K562 (cell line): ENCODE measurements at regions not wholly inside any gene's neighbourhood (a gene's known extent, or its start where the extent isn't known, plus 50 kb on each side); places are given as distances from the start of the nearest gene placed in this dataset.

Experiments
- NBN ChIP-seq: fragments of 450-650 bp; IDR thresholded peaks from 2 replicates; pipeline ENCODE4 v1.6.1; 2016; ENCODE audit warnings: low read depth, mild to moderate bottlenecking
- NFE2L1 ChIP-seq: fragments of 450-650 bp; IDR thresholded peaks from 2 replicates; pipeline ENCODE4 v1.6.1; 2016; ENCODE audit warnings: missing genetic modification characterization, low read depth, mild to moderate bottlenecking, missing compliant biosample characterization, moderate library complexity, borderline replicate concordance
- NR2F6 ChIP-seq: fragments of 450-650 bp; formaldehyde crosslinking; IDR thresholded peaks from 2 replicates; pipeline ENCODE4 v1.4.0; 2020; ENCODE audit warnings: mild to moderate bottlenecking
- PPARD ChIP-seq: fragments of 250-450 bp; sonication (Bioruptor Pico); IDR thresholded peaks from 2 replicates; pipeline ENCODE4 v1.8.0; 2022; ENCODE audit warnings: inconsistent platforms, mild to moderate bottlenecking, moderate library complexity
- RBM39 ChIP-seq: fragments of 200-400 bp; formaldehyde crosslinking; optimal IDR thresholded peaks from 2 replicates; pipeline ENCODE3; 2018; ENCODE audit warnings: low read depth, low read length
- SRF ChIP-seq, 2 experiments: fragments of 250-450, 450-650 bp in 1 of 2; sonication (Bioruptor Pico) in 1 of 2; sonication (generic) in 1 of 2; formaldehyde crosslinking; IDR thresholded peaks; 2 replicates each; pipeline versions ENCODE4 v1.5.0 to v1.5.1; 2020 to 2022; ENCODE audit warnings: mild to moderate bottlenecking in 1 of 2, missing genetic modification reagents in 1 of 2
- XRCC3 ChIP-seq: fragments of 450-650 bp; IDR thresholded peaks from 2 replicates; pipeline ENCODE4 v1.6.1; 2017; ENCODE audit warnings: mild to moderate bottlenecking, moderate library complexity
- ZC3H11A ChIP-seq: IDR thresholded peaks from 2 replicates; pipeline ENCODE4 v1.6.1; 2012; ENCODE audit warnings: low read depth, low read length, improper control_type of control experiment
- ZNF354B ChIP-seq: fragments of 250-450 bp; sonication (Bioruptor Pico); IDR thresholded peaks from 2 replicates; pipeline ENCODE4 v1.4.0; 2020
- TF ChIP-seq, protein P1 (sequence below): sonication (generic); formaldehyde crosslinking; IDR thresholded peaks from 2 replicates; pipeline ENCODE4 v1.8.0; 2022; ENCODE audit warnings: missing genetic modification reagents, mild to moderate bottlenecking, borderline replicate concordance
- TF ChIP-seq, protein P2 (sequence below): fragments of 250-450 bp; sonication (Bioruptor Pico); IDR thresholded peaks from 2 replicates; pipeline ENCODE4 v1.5.1; 2021; ENCODE audit warnings: mild to moderate bottlenecking
- TF ChIP-seq, protein P3 (sequence below), 2 experiments: fragments of 450-650 bp; conservative IDR thresholded peaks; 2 replicates each; pipeline ENCODE4 v1.6.1; 2017; ENCODE audit warnings: mild to moderate bottlenecking in 2 of 2, moderate library complexity in 2 of 2
- TF ChIP-seq, protein P4 (sequence below), 2 experiments: IDR thresholded peaks; 2 replicates each; pipeline ENCODE4 v1.6.1; 2012; ENCODE audit warnings: improper control_type of control experiment in 2 of 2, low read depth in 2 of 2, low read length in 2 of 2, borderline replicate concordance in 1 of 2
- TF ChIP-seq, protein P5 (sequence below): IDR thresholded peaks from 3 replicates; pipeline ENCODE4 v1.6.1; 2011; ENCODE audit warnings: borderline replicate concordance, mild to moderate bottlenecking, moderate library complexity; ENCODE audit not compliant: insufficient read length; ENCODE audit errors: extremely low read depth
- TF ChIP-seq, protein P6 (sequence below): fragments of 250-450 bp; sonication (Bioruptor Pico); IDR thresholded peaks from 2 replicates; pipeline ENCODE4 v1.8.0; 2021; ENCODE audit warnings: mild to moderate bottlenecking, moderate library complexity

DNA sequence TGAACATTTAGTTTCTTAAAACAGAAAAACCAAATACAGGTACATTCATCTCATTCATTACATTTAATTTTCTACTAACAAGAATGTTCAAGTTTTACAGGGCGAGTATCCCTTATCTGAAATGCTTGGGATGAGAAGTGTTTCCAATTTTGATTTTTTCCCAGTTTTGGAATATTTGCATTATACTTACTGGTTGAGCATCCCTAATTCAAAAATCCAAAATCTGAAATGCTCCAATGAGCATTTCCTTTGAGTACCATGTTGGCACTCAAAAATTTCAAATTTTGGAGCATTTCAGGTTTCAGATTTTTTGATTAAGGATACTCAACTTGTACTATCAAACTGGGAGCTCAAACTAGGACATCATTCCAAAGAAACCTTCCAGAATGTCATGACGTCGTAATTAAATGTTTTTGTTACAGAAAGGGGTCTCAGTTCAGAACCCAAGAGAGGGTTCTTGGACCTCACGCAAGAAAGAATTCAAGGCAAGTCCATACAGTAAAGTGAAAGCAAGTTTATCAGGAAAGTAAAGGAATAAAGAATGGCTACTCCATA lies 90.8 kb upstream of the PIK3CG start (continued):
- TF ChIP-seq, protein P1, sequence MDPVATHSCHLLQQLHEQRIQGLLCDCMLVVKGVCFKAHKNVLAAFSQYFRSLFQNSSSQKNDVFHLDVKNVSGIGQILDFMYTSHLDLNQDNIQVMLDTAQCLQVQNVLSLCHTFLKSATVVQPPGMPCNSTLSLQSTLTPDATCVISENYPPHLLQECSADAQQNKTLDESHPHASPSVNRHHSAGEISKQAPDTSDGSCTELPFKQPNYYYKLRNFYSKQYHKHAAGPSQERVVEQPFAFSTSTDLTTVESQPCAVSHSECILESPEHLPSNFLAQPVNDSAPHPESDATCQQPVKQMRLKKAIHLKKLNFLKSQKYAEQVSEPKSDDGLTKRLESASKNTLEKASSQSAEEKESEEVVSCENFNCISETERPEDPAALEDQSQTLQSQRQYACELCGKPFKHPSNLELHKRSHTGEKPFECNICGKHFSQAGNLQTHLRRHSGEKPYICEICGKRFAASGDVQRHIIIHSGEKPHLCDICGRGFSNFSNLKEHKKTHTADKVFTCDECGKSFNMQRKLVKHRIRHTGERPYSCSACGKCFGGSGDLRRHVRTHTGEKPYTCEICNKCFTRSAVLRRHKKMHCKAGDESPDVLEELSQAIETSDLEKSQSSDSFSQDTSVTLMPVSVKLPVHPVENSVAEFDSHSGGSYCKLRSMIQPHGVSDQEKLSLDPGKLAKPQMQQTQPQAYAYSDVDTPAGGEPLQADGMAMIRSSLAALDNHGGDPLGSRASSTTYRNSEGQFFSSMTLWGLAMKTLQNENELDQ, result no peak
- TF ChIP-seq, protein P2, sequence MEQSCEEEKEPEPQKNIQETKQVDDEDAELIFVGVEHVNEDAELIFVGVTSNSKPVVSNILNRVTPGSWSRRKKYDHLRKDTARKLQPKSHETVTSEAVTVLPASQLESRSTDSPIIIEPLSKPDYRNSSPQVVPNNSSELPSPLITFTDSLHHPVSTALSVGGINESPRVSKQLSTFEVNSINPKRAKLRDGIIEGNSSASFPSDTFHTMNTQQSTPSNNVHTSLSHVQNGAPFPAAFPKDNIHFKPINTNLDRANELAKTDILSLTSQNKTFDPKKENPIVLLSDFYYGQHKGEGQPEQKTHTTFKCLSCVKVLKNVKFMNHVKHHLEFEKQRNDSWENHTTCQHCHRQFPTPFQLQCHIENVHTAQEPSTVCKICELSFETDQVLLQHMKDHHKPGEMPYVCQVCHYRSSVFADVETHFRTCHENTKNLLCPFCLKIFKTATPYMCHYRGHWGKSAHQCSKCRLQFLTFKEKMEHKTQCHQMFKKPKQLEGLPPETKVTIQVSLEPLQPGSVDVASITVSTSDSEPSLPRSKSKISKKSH (CRISPR knock-in tag), result no peak
- no peak for TF ChIP-seq RBM39
- TF ChIP-seq, protein P3, sequence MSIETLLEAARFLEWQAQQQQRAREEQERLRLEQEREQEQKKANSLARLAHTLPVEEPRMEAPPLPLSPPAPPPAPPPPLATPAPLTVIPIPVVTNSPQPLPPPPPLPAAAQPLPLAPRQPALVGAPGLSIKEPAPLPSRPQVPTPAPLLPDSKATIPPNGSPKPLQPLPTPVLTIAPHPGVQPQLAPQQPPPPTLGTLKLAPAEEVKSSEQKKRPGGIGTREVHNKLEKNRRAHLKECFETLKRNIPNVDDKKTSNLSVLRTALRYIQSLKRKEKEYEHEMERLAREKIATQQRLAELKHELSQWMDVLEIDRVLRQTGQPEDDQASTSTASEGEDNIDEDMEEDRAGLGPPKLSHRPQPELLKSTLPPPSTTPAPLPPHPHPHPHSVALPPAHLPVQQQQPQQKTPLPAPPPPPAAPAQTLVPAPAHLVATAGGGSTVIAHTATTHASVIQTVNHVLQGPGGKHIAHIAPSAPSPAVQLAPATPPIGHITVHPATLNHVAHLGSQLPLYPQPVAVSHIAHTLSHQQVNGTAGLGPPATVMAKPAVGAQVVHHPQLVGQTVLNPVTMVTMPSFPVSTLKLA (conservative IDR thresholded peaks at IDR 0.05), result no peak
- no peak for TF ChIP-seq XRCC3
- TF ChIP-seq ZC3H11A, result no peak
- TF ChIP-seq, protein P4, sequence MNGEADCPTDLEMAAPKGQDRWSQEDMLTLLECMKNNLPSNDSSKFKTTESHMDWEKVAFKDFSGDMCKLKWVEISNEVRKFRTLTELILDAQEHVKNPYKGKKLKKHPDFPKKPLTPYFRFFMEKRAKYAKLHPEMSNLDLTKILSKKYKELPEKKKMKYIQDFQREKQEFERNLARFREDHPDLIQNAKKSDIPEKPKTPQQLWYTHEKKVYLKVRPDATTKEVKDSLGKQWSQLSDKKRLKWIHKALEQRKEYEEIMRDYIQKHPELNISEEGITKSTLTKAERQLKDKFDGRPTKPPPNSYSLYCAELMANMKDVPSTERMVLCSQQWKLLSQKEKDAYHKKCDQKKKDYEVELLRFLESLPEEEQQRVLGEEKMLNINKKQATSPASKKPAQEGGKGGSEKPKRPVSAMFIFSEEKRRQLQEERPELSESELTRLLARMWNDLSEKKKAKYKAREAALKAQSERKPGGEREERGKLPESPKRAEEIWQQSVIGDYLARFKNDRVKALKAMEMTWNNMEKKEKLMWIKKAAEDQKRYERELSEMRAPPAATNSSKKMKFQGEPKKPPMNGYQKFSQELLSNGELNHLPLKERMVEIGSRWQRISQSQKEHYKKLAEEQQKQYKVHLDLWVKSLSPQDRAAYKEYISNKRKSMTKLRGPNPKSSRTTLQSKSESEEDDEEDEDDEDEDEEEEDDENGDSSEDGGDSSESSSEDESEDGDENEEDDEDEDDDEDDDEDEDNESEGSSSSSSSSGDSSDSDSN (IDR thresholded peaks at IDR 0.05; ENCODE audit: borderline replicate concordance in 1 of 2, low read depth in 2 of 2, low read length in 2 of 2), result no peak
- TF ChIP-seq, protein P5, sequence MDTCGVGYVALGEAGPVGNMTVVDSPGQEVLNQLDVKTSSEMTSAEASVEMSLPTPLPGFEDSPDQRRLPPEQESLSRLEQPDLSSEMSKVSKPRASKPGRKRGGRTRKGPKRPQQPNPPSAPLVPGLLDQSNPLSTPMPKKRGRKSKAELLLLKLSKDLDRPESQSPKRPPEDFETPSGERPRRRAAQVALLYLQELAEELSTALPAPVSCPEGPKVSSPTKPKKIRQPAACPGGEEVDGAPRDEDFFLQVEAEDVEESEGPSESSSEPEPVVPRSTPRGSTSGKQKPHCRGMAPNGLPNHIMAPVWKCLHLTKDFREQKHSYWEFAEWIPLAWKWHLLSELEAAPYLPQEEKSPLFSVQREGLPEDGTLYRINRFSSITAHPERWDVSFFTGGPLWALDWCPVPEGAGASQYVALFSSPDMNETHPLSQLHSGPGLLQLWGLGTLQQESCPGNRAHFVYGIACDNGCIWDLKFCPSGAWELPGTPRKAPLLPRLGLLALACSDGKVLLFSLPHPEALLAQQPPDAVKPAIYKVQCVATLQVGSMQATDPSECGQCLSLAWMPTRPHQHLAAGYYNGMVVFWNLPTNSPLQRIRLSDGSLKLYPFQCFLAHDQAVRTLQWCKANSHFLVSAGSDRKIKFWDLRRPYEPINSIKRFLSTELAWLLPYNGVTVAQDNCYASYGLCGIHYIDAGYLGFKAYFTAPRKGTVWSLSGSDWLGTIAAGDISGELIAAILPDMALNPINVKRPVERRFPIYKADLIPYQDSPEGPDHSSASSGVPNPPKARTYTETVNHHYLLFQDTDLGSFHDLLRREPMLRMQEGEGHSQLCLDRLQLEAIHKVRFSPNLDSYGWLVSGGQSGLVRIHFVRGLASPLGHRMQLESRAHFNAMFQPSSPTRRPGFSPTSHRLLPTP, result no peak
- TF ChIP-seq, protein P6, sequence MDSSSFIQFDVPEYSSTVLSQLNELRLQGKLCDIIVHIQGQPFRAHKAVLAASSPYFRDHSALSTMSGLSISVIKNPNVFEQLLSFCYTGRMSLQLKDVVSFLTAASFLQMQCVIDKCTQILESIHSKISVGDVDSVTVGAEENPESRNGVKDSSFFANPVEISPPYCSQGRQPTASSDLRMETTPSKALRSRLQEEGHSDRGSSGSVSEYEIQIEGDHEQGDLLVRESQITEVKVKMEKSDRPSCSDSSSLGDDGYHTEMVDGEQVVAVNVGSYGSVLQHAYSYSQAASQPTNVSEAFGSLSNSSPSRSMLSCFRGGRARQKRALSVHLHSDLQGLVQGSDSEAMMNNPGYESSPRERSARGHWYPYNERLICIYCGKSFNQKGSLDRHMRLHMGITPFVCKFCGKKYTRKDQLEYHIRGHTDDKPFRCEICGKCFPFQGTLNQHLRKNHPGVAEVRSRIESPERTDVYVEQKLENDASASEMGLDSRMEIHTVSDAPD, result no peak
- no peak for TF ChIP-seq ZNF354B
- TF ChIP-seq PPARD, result no peak
- no peak for TF ChIP-seq NBN
- TF ChIP-seq NFE2L1 (tag), result peak; percentile 15; the same call in 1 of the 2 replicates
- peak; percentile 90 for TF ChIP-seq NR2F6 (CRISPR knock-in tag)
- TF ChIP-seq SRF (CRISPR knock-in tag; IDR thresholded peaks at IDR 0.05), result no peak
